Erythroblast (primary cell): ENCODE measurements at regions not wholly inside any gene's neighbourhood (a gene's known extent, or its start where the extent isn't known, plus 50 kb on each side); places are given as distances from the start of the nearest gene placed in this dataset.

Source experiments
- GATA1 ChIP-seq: IDR thresholded peaks from 2 replicates; pipeline ENCODE4 v1.6.1; 2011; ENCODE audit warnings: low read depth, mild to moderate bottlenecking, control low read depth, low read length, moderate library complexity
- POLR2A ChIP-seq: IDR thresholded peaks from 2 replicates; pipeline ENCODE4 v1.6.1; 2011; ENCODE audit warnings: mild to moderate bottlenecking, low read length

GRCh38 chr2:16194931-16195680, 254.8 kb downstream of the MYCN start:
- TF ChIP-seq POLR2A (no peak), GATA1 (no peak)
